ENCODE measurements at regions not wholly inside any gene's neighbourhood (a gene's known extent, or its start where the extent isn't known, plus 50 kb on each side); places are given as distances from the start of the nearest gene placed in this dataset.

- H3K9me3 ChIP-seq (ENCODE audit: low read depth) = no peaks in the 10 kb centered on the region
- H2AFZ ChIP-seq = no peak overlapping the region
- no peaks in the 10 kb centered on the region for H3K9me2 ChIP-seq (ENCODE audit: insufficient read depth)
- H3K4me2 ChIP-seq (ENCODE audit: unreplicated experiment) = no peak overlapping the region
- no peaks in the 10 kb centered on the region for H3F3A ChIP-seq (ENCODE audit: insufficient read depth)
- in situ Hi-C loops (cut with MboI) = no loop called here
- H3K27me3 ChIP-seq (replicated peaks; ENCODE audit: insufficient read depth) = no peaks in the 10 kb centered on the region
- no peaks in the 10 kb centered on the region for H3K36me3 ChIP-seq (ENCODE audit: low read depth)
- WGBS, 2 experiments (ENCODE audit: low coverage in 1 of 2, low lambda C conversion rate in 2 of 2, missing lambda C conversion rate in 2 of 2) = 42 to 44% methylated on average over 26 of the region's 26 CpGs
- TF ChIP-seq EZH2phosphoT487 (IDR thresholded peaks at IDR 0.05; ENCODE audit: insufficient read depth, low read depth) (no peak), EZH2 (IDR thresholded peaks at IDR 0.05; ENCODE audit: insufficient read depth, poor library complexity, severe bottlenecking) (no peak)
- H3K4me1 ChIP-seq (ENCODE audit: insufficient read depth) = no peaks in the 10 kb centered on the region
- no peak for DNase-seq
- no peak overlapping the region for H3K9ac ChIP-seq
- no peak overlapping the region for H3K27ac ChIP-seq
- H4K20me1 ChIP-seq (ENCODE audit: insufficient read depth) = no peaks in the 10 kb centered on the region
- no peak overlapping the region for H3K4me3 ChIP-seq
- H3K79me2 ChIP-seq (ENCODE audit: insufficient read depth) = no peaks in the 10 kb centered on the region
These were observed 207.0 kb upstream of the SALL3 start for GRCh38 chr18:78772360-78773302.

- no peak overlapping the region for H3K27ac ChIP-seq
- 26 to 27% methylated on average over 7 of the region's 7 CpGs for WGBS, 2 experiments (ENCODE audit: low coverage in 1 of 2, low lambda C conversion rate in 2 of 2, missing lambda C conversion rate in 2 of 2)
- no peak overlapping the region for H3K4me2 ChIP-seq (ENCODE audit: unreplicated experiment)
- H4K20me1 ChIP-seq (ENCODE audit: insufficient read depth) = no peaks in the 10 kb centered on the region
- no peaks in the 10 kb centered on the region for H3F3A ChIP-seq (ENCODE audit: insufficient read depth)
- no peaks in the 10 kb centered on the region for H3K36me3 ChIP-seq (ENCODE audit: low read depth)
- no peaks in the 10 kb centered on the region for H3K9me3 ChIP-seq (ENCODE audit: low read depth)
- no peak for TF ChIP-seq EZH2phosphoT487 (IDR thresholded peaks at IDR 0.05; ENCODE audit: insufficient read depth, low read depth)
- TF ChIP-seq EZH2 (IDR thresholded peaks at IDR 0.05; ENCODE audit: insufficient read depth, poor library complexity, severe bottlenecking) = no peak
- no peak overlapping the region for H3K9ac ChIP-seq
- H2AFZ ChIP-seq = no peak overlapping the region
- DNase-seq = no peak
- in situ Hi-C loops (cut with MboI) = no loop called here
- H3K79me2 ChIP-seq (ENCODE audit: insufficient read depth) = no peaks in the 10 kb centered on the region
- H3K9me2 ChIP-seq (ENCODE audit: insufficient read depth) = no peaks in the 10 kb centered on the region
- H3K27me3 ChIP-seq (replicated peaks; ENCODE audit: insufficient read depth) = no peaks in the 10 kb centered on the region
- no peaks in the 10 kb centered on the region for H3K4me1 ChIP-seq (ENCODE audit: insufficient read depth)
- no peak overlapping the region for H3K4me3 ChIP-seq
These were observed 206.3 kb upstream of the SALL3 start for GRCh38 chr18:78773303-78773755.

GRCh38 chr18:78773819-78774218 is 205.8 kb upstream of the SALL3 start:
- in situ Hi-C loops (cut with MboI) = no loop called here
- 48 to 55% methylated on average over 9 of the region's 9 CpGs for whole genome bisulfite sequencing, 2 experiments (ENCODE audit: low coverage in 1 of 2, low lambda C conversion rate in 2 of 2, missing lambda C conversion rate in 2 of 2)
- no peaks in the 10 kb centered on the region for H3K9me3 ChIP-seq (ENCODE audit: low read depth)

GRCh38 chr18:78774741-78775141 is 204.9 kb upstream of the SALL3 start:
- in situ Hi-C loops (cut with MboI) = no loop called here
- 58 to 65% methylated on average over 21 to 22 of the region's 22 CpGs for WGBS, 2 experiments (ENCODE audit: low coverage in 1 of 2, low lambda C conversion rate in 2 of 2, missing lambda C conversion rate in 2 of 2)
- Histone ChIP-seq H3K36me3 (ENCODE audit: low read depth) (no peaks in the 10 kb centered on the region), H3K27ac (no peak overlapping the region), H3K4me2 (ENCODE audit: unreplicated experiment) (no peak overlapping the region), H2AFZ (no peak overlapping the region), H4K20me1 (ENCODE audit: insufficient read depth) (no peaks in the 10 kb centered on the region), H3K9me3 (ENCODE audit: low read depth) (no peaks in the 10 kb centered on the region), H3K9me2 (ENCODE audit: insufficient read depth) (no peaks in the 10 kb centered on the region), H3K9ac (no peak overlapping the region), H3K27me3 (replicated peaks; ENCODE audit: insufficient read depth) (no peaks in the 10 kb centered on the region), H3K4me1 (ENCODE audit: insufficient read depth) (no peaks in the 10 kb centered on the region), H3K4me3 (no peak overlapping the region), H3K79me2 (ENCODE audit: insufficient read depth) (no peaks in the 10 kb centered on the region), H3F3A (ENCODE audit: insufficient read depth) (no peaks in the 10 kb centered on the region)
- TF ChIP-seq EZH2 (IDR thresholded peaks at IDR 0.05; ENCODE audit: insufficient read depth, poor library complexity, severe bottlenecking) (no peak), EZH2phosphoT487 (IDR thresholded peaks at IDR 0.05; ENCODE audit: insufficient read depth, low read depth) (no peak)
- no peak for DNase-seq

More at GRCh38 chr18:78773819-78774218, 205.8 kb upstream of the SALL3 start:
- Histone ChIP-seq H3K4me3 (no peak overlapping the region), H3K4me2 (ENCODE audit: unreplicated experiment) (no peak overlapping the region), H3K9me2 (ENCODE audit: insufficient read depth) (no peaks in the 10 kb centered on the region), H3K27ac (no peak overlapping the region), H2AFZ (no peak overlapping the region), H3K27me3 (replicated peaks; ENCODE audit: insufficient read depth) (no peaks in the 10 kb centered on the region), H3K36me3 (ENCODE audit: low read depth) (no peaks in the 10 kb centered on the region), H3F3A (ENCODE audit: insufficient read depth) (no peaks in the 10 kb centered on the region), H3K79me2 (ENCODE audit: insufficient read depth) (no peaks in the 10 kb centered on the region), H3K4me1 (ENCODE audit: insufficient read depth) (no peaks in the 10 kb centered on the region), H3K9ac (no peak overlapping the region), H4K20me1 (ENCODE audit: insufficient read depth) (no peaks in the 10 kb centered on the region)
- TF ChIP-seq EZH2 (IDR thresholded peaks at IDR 0.05; ENCODE audit: insufficient read depth, poor library complexity, severe bottlenecking) (no peak), EZH2phosphoT487 (IDR thresholded peaks at IDR 0.05; ENCODE audit: insufficient read depth, low read depth) (no peak)
- DNase-seq = no peak
